ENCODE measurements at regions not wholly inside any gene's neighbourhood (a gene's known extent, or its start where the extent isn't known, plus 50 kb on each side); places are given as distances from the start of the nearest gene placed in this dataset.

DNA sequence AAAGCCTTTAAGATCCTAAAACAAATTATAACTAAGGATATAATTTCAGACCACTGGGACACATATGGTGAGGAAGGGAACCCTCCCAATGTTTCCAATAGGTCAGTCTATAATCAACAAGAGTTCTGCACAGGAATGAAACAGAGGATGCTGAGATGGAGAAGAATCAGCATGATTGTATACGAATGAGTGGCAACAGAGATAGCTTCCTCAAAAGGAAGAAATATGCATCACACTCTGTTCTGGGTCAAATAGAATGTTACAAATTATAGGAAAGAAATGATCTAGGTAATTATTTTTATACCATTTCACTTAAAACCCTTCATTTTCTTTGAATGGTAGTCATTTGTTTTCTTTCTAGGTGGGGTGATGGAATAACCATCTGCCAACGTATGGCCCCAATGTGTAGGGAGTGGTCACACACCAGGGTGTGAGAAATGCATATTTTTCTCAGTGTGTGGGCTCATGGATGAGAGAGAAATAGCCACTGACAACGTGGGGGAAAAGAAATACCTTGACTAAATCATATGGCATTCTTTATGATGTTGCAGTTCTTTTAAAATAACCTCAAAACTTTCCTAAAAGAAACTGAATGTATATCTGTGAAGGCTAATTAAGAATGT, 104.6 kb upstream of the IVNS1ABP start:
- Histone ChIP-seq H3K36me3 (ENCODE audit: insufficient read depth, low read length) (no peaks in the 10 kb centered on the region), H3K27me3 (ENCODE audit: insufficient read depth, low read length, poor library complexity, severe bottlenecking) (no peaks in the 10 kb centered on the region), H3K4me3 (ENCODE audit: low read length) (no peak overlapping the region), H3K9me3 (ENCODE audit: low read length) (no peaks in the 10 kb centered on the region), H3K27ac (ENCODE audit: low read depth, low read length) (no peak overlapping the region), H3K4me1 (ENCODE audit: insufficient read depth, low read length) (peaks cover 20% of the 10 kb centered on the region)
- Mint-ChIP-seq H3K27ac (peak overlapping the region in 5 of 8 donors; percentile 17 to 91 (median 79)), H3K4me1 (peaks cover 19 to 33% (median 33%) of the 10 kb centered on the region in 3 donors), H3K36me3 (peaks cover 0 to 4% (median 0%) of the 10 kb centered on the region in 3 donors), H3K9me3 (no peaks in the 10 kb centered on the region), H3K4me3 (peak overlapping the region in 5 of 7 donors; percentile 54 to 78 (median 61)), H3K27me3 (peaks cover 0 to 7% of the 10 kb centered on the region in 2 donors)
- DNase-seq: no peak
- ChIA-PET POLR2A (interaction anchor here (1.5 kb wide), 1 partner anchor 103 kb away, joined by 5 read pairs; no protein-coding TSS in a partner anchor), CTCF (interaction anchor here (1.5 to 1.6 kb wide), 2 partner anchors 15 to 105 kb away, joined by 4 read pairs; partner anchors contain the start of gene IVNS1ABP)

DNA sequence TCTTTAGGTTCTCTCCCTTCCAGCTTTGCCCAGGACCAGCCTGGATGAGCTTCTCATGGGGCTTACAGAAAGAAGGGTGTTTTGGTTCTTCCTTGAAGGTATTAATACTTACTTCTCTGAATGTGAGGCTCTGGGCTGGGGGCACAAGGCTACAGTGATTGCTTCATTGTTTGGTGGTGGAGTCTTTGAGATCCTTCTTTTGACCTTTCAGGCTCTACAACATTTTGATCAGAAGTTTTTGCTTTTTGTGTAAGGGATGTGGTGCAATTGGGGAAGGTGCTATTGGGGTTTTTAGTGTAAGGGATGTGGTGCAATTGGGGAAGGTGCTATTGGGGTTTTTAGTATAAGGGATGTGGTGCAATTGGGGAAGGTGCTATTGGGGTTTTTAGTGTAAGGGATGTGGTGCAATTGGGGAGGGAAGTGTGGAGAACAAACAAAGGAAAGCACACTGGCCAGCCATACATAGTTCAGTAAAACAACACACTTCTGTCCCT, 103.6 kb upstream of the IVNS1ABP start:
- ChIA-PET CTCF (interaction anchor here (1.3 to 1.5 kb wide), 2 partner anchors 104 to 175 kb away, joined by 3 to 4 read pairs; partner anchors contain the start of gene IVNS1ABP), POLR2A (interaction anchor here (0.5 to 1.5 kb wide), 4 partner anchors 82 to 104 kb away, joined by 3 to 5 read pairs (median 4); partner anchors contain the start of gene IVNS1ABP)
- H3K4me3 Mint-ChIP-seq: peak overlapping the region; percentile 13 to 78 (median 61)
- Histone ChIP-seq H3K36me3 (ENCODE audit: insufficient read depth, low read length) (no peaks in the 10 kb centered on the region), H3K4me3 (ENCODE audit: low read length) (no peak overlapping the region), H3K27me3 (ENCODE audit: insufficient read depth, low read length, poor library complexity, severe bottlenecking) (no peaks in the 10 kb centered on the region), H3K9me3 (ENCODE audit: low read length) (no peaks in the 10 kb centered on the region), H3K4me1 (ENCODE audit: insufficient read depth, low read length) (peaks cover 20% of the 10 kb centered on the region), H3K27ac (ENCODE audit: low read depth, low read length) (no peak overlapping the region)
- peaks cover 0 to 7% of the 10 kb centered on the region in 2 donors for H3K27me3 Mint-ChIP-seq
- H3K36me3 Mint-ChIP-seq: peaks cover 0 to 2% (median 0%) of the 10 kb centered on the region in 3 donors
- DNase-seq: peak in 4 of 5 donors; percentile 4 to 78 (median 42)
- no peaks in the 10 kb centered on the region for H3K9me3 Mint-ChIP-seq
- H3K27ac Mint-ChIP-seq: peak overlapping the region in 7 of 8 donors; percentile 24 to 91 (median 79)
- H3K4me1 Mint-ChIP-seq: peaks cover 19 to 33% (median 29%) of the 10 kb centered on the region in 3 donors

DNA sequence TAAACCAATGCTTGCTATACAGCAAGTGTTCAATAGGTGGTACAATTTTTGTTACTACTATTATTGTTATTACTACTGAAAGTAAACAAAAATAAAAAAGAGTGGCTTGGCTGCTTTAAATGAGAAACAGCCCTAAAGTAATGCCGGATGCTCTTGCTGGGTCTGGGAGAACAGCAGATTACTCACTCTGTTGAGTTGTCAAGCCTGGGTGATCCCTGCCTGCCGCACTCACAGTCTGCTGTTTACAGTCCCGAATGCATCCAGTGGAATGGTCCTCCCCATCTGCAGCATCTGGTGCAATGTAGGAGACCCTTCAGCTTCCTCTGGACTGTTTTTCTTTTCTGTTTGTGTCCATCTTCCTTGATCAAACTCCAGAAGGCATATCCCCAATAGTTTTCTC, 102.7 kb upstream of the IVNS1ABP start:
- no peak overlapping the region for H3K4me3 Mint-ChIP-seq
- POLR2A ChIA-PET: interaction anchor here (0.8 to 1.2 kb wide), 2 partner anchors 81 to 103 kb away, joined by 4 read pairs; partner anchors contain the start of gene IVNS1ABP
- no peaks in the 10 kb centered on the region for H3K9me3 Mint-ChIP-seq
- H3K36me3 Mint-ChIP-seq: peaks cover 0 to 3% (median 0%) of the 10 kb centered on the region in 3 donors
- CTCF ChIA-PET: interaction anchor here (1.0 to 1.5 kb wide), 3 partner anchors 104 to 181 kb away, joined by 3 to 5 read pairs (median 3); no protein-coding TSS in a partner anchor
- H3K36me3 ChIP-seq (ENCODE audit: insufficient read depth, low read length): no peaks in the 10 kb centered on the region
- H3K27ac Mint-ChIP-seq: no peak overlapping the region
- H3K4me3 ChIP-seq (ENCODE audit: low read length): no peak overlapping the region
- no peaks in the 10 kb centered on the region for H3K9me3 ChIP-seq (ENCODE audit: low read length)
- H3K4me1 ChIP-seq (ENCODE audit: insufficient read depth, low read length): peaks cover 20% of the 10 kb centered on the region
- no peak for DNase-seq
- no peak overlapping the region for H3K27ac ChIP-seq (ENCODE audit: low read depth, low read length)
- no peaks in the 10 kb centered on the region for H3K27me3 ChIP-seq (ENCODE audit: insufficient read depth, low read length, poor library complexity, severe bottlenecking)
- H3K27me3 Mint-ChIP-seq: peaks cover 0 to under 1% of the 10 kb centered on the region in 2 donors
- peaks cover 19 to 33% (median 28%) of the 10 kb centered on the region in 3 donors for H3K4me1 Mint-ChIP-seq

DNA sequence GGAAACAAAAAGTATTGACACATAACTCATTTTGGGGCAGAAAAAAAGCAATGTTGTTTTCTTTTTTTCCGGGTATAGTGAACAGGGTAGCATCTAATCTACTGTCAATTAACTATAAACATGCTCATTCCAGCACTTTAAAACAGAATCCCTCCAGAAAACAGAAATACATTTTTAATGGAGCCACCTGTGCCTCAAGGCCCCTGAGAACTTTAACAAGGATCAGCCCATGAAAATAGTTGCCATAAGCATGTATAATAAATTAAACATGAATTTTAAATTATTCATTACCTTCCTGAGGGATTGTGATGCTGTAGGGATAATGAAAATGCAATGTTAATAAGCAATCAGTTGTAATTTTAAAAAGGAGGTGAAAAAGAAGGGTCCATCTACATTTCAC, 101.4 kb upstream of the IVNS1ABP start:
- Histone ChIP-seq H3K4me1 (ENCODE audit: insufficient read depth, low read length) (peaks cover 20% of the 10 kb centered on the region), H3K4me3 (ENCODE audit: low read length) (no peak overlapping the region), H3K27ac (ENCODE audit: low read depth, low read length) (no peak overlapping the region), H3K36me3 (ENCODE audit: insufficient read depth, low read length) (no peaks in the 10 kb centered on the region), H3K9me3 (ENCODE audit: low read length) (no peaks in the 10 kb centered on the region), H3K27me3 (ENCODE audit: insufficient read depth, low read length, poor library complexity, severe bottlenecking) (no peaks in the 10 kb centered on the region)
- peaks cover 19 to 33% (median 24%) of the 10 kb centered on the region in 3 donors for H3K4me1 Mint-ChIP-seq
- H3K36me3 Mint-ChIP-seq: peaks cover 0 to 3% (median 0%) of the 10 kb centered on the region in 3 donors
- CTCF ChIA-PET: interaction anchor here (1.5 to 1.8 kb wide), 2 partner anchors 100 to 103 kb away, joined by 4 to 5 read pairs; no protein-coding TSS in a partner anchor
- no peaks in the 10 kb centered on the region for H3K27me3 Mint-ChIP-seq
- no peak overlapping the region for H3K4me3 Mint-ChIP-seq
- POLR2A ChIA-PET: no interaction called here
- no peak overlapping the region for H3K27ac Mint-ChIP-seq
- no peak for DNase-seq
- no peaks in the 10 kb centered on the region for H3K9me3 Mint-ChIP-seq

DNA sequence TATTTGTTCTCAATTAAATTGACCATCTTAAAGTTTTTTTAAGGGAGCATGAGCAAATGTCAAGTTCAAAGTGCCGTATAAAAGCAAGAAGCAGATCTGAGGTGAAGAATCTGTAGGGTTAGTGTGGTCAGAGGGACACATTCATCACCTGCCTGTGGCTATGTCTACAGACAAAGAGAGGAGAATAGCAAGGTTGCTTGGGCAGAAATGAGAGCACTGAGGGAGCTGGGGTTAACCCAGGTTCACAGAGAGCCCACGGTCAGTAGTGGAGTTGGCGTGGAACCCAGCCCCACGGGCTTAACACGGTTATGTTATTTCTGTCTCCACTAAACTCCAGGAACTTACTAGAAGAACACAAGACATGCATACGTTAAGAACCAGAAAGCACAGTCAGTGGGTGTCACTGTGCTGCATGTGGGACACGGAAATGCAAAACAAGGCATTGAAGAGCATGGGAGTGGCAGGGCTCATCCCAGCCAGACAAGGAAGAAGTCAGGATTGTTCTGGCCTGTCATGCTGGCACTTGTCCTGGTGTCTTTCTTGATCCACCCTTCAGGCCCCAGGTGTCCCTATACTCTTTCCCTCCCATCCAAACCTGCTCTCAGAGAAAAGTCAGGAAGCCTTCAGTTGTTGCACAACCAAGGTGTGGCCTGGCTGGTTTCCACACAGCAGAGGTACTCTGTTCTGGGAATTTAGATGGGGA, 95.5 kb upstream of the IVNS1ABP start:
- H3K4me3 Mint-ChIP-seq: no peak overlapping the region
- CTCF ChIA-PET: no interaction called here
- Histone ChIP-seq H3K4me1 (ENCODE audit: insufficient read depth, low read length) (no peaks in the 10 kb centered on the region), H3K27me3 (ENCODE audit: insufficient read depth, low read length, poor library complexity, severe bottlenecking) (no peaks in the 10 kb centered on the region), H3K4me3 (ENCODE audit: low read length) (no peak overlapping the region), H3K36me3 (ENCODE audit: insufficient read depth, low read length) (no peaks in the 10 kb centered on the region), H3K27ac (ENCODE audit: low read depth, low read length) (no peak overlapping the region), H3K9me3 (ENCODE audit: low read length) (no peaks in the 10 kb centered on the region)
- H3K27me3 Mint-ChIP-seq: peaks cover 0 to 3% of the 10 kb centered on the region in 2 donors
- H3K4me1 Mint-ChIP-seq: peaks cover 0 to 9% (median 0%) of the 10 kb centered on the region in 3 donors
- H3K9me3 Mint-ChIP-seq: no peaks in the 10 kb centered on the region
- peaks cover 0 to 7% (median 0%) of the 10 kb centered on the region in 3 donors for H3K36me3 Mint-ChIP-seq
- peak overlapping the region in 1 of 8 donors; percentile 82 for H3K27ac Mint-ChIP-seq
- POLR2A ChIA-PET: no interaction called here
- no peak for DNase-seq

DNA sequence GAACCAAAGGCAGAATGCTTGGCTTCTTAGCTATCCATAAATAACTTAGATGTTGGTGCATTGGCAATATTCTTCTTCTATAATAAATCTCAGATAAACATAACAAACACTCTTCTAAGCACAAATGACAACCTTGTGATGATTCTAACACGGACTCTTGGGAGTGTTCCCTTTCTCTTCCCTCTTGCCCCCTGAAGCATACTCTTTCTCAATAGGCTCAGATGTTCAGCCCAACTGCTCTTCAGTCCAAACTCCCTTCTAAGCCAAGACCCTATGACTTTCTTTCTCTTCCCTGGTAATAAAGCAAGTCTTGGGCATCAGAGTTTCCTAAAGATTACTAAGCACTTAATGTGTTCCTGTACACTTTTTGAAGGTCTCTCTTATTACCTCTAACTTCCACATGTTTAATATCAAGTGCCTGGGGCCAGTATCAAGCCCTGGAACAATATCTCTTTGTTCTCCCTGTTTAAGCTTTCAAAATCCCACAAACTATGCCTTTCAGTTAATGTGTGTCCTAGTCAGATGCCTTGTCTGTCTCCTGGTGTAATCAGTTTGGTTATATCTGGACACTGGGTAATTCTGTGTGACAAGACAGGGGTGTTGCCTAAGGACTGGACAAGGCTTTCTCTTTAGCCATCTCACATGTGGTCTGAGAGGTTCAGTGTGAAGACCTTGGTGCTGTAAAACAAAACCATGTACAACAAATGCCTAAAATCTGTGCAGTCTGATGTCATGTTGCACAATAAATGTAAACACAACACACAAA, 92.9 kb upstream of the IVNS1ABP start:
- Histone ChIP-seq H3K4me1 (ENCODE audit: insufficient read depth, low read length) (no peaks in the 10 kb centered on the region), H3K4me3 (ENCODE audit: low read length) (no peak overlapping the region), H3K9me3 (ENCODE audit: low read length) (no peaks in the 10 kb centered on the region), H3K27me3 (ENCODE audit: insufficient read depth, low read length, poor library complexity, severe bottlenecking) (no peaks in the 10 kb centered on the region), H3K36me3 (ENCODE audit: insufficient read depth, low read length) (no peaks in the 10 kb centered on the region), H3K27ac (ENCODE audit: low read depth, low read length) (no peak overlapping the region)
- H3K27ac Mint-ChIP-seq: no peak overlapping the region
- ChIA-PET POLR2A (no interaction called here), CTCF (no interaction called here)
- H3K36me3 Mint-ChIP-seq: peaks cover 0 to 4% (median 0%) of the 10 kb centered on the region in 3 donors
- peaks cover 0 to 4% (median 0%) of the 10 kb centered on the region in 5 donors for H3K9me3 Mint-ChIP-seq
- peaks cover 0 to 9% (median 0%) of the 10 kb centered on the region in 3 donors for H3K4me1 Mint-ChIP-seq
- peaks cover 0 to 3% of the 10 kb centered on the region in 2 donors for H3K27me3 Mint-ChIP-seq
- no peak overlapping the region for H3K4me3 Mint-ChIP-seq
- DNase-seq: no peak

DNA sequence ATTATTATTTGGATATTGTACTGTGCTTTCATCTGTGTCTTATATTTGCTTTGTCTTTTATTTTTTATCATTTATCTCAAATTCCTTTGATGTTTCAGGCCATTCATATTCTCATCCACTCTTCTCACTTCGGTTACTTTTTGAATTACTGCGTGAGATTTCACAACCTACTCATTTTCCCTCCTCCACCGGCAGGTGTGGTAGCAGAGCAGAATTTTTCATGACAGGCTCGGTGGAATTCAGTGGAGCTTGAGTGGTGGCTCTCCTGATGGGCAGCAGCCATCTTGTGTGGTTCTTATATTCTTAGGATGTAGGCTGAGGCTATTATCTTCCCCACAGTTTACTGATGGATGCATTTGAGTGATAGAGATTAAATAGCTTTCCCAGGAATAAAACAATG, 92.3 kb upstream of the IVNS1ABP start:
- Mint-ChIP-seq H3K4me3 (no peak overlapping the region), H3K36me3 (peaks cover 0 to 4% (median 0%) of the 10 kb centered on the region in 3 donors), H3K4me1 (peaks cover 0 to 9% (median 6%) of the 10 kb centered on the region in 3 donors), H3K9me3 (peaks cover 0 to 4% (median 0%) of the 10 kb centered on the region in 5 donors), H3K27ac (no peak overlapping the region), H3K27me3 (peaks cover 0 to 3% of the 10 kb centered on the region in 2 donors)
- Histone ChIP-seq H3K27ac (ENCODE audit: low read depth, low read length) (no peak overlapping the region), H3K36me3 (ENCODE audit: insufficient read depth, low read length) (no peaks in the 10 kb centered on the region), H3K4me3 (ENCODE audit: low read length) (no peak overlapping the region), H3K27me3 (ENCODE audit: insufficient read depth, low read length, poor library complexity, severe bottlenecking) (no peaks in the 10 kb centered on the region), H3K9me3 (ENCODE audit: low read length) (no peaks in the 10 kb centered on the region), H3K4me1 (ENCODE audit: insufficient read depth, low read length) (no peaks in the 10 kb centered on the region)
- ChIA-PET POLR2A (no interaction called here), CTCF (no interaction called here)
- DNase-seq: no peak
